Activated CD4-positive, alpha-beta memory T cell treated with anti-CD3 and anti-CD28 coated beads for 36 hours (primary cell): ENCODE measurements at regions not wholly inside any gene's neighbourhood (a gene's known extent, or its start where the extent isn't known, plus 50 kb on each side); places are given as distances from the start of the nearest gene placed in this dataset.

Source experiments
- CTCF ChIA-PET: fragments of 350-600 bp; sonication (Branson Sonifier 250); formaldehyde crosslinking; loops from one replicate; lab custom pipeline; 2021; ENCODE audit warnings: antibody characterized with exemption, inconsistent platforms; lab: Charles Lee
- POLR2A ChIA-PET: fragments of 350-600 bp; sonication (Branson Sonifier 250); formaldehyde crosslinking; loops from one replicate; lab custom pipeline; 2021; ENCODE audit warnings: antibody characterized with exemption; lab: Charles Lee
- DNase-seq: peaks from one replicate; pipeline ENCODE4 v3.0.0-alpha.2; 2020
- H3K27ac Mint-ChIP-seq: one replicate; pipeline ENCODE4 v1.8.0; 2021; ENCODE audit warnings: mixed read lengths
- H3K27me3 Mint-ChIP-seq: one replicate; pipeline ENCODE4 v1.8.0; 2021; ENCODE audit warnings: mixed read lengths
- H3K36me3 Mint-ChIP-seq: one replicate; pipeline ENCODE4 v1.8.0; 2021; ENCODE audit warnings: mixed read lengths
- H3K4me1 Mint-ChIP-seq: one replicate; pipeline ENCODE4 v1.8.0; 2021; ENCODE audit warnings: low read depth, mixed read lengths
- H3K4me3 Mint-ChIP-seq: one replicate; pipeline ENCODE4 v1.8.0; 2021; ENCODE audit warnings: mild to moderate bottlenecking, mixed read lengths
- H3K9me3 Mint-ChIP-seq: one replicate; pipeline ENCODE4 v1.8.0; 2021; ENCODE audit warnings: mixed read lengths
- intact Hi-C: fragments of 100-400 bp; cut with micrococcal nuclease; formaldehyde crosslinking; loops from one replicate; pipeline ENCODE4 v1.15.1; 2023

- H3K27me3 Mint-ChIP-seq, result peaks cover 34% of the 10 kb centered on the region
- H3K36me3 Mint-ChIP-seq, result no peaks in the 10 kb centered on the region
- intact Hi-C loops, result no loop called here
- H3K4me1 Mint-ChIP-seq, result no peaks in the 10 kb centered on the region
- H3K4me3 Mint-ChIP-seq, result no peak overlapping the region
- CTCF ChIA-PET, result no interaction called here
- POLR2A ChIA-PET, result no interaction called here
- H3K27ac Mint-ChIP-seq, result no peak overlapping the region
- H3K9me3 Mint-ChIP-seq, result no peaks in the 10 kb centered on the region
- peak; percentile 1 for DNase-seq
Measured at GRCh38 chr22:44576311-44577260, 78.6 kb upstream of the RTL6 start.

GRCh38 chr22:44575381-44576268 lies 77.6 kb upstream of the RTL6 start:
- CTCF ChIA-PET, result no interaction called here
- Mint-ChIP-seq H3K27me3 (peaks cover 36% of the 10 kb centered on the region), H3K4me3 (no peak overlapping the region), H3K36me3 (no peaks in the 10 kb centered on the region), H3K9me3 (no peaks in the 10 kb centered on the region), H3K27ac (no peak overlapping the region), H3K4me1 (no peaks in the 10 kb centered on the region)
- DNase-seq, result no peak
- POLR2A ChIA-PET, result no interaction called here
- intact Hi-C loops, result no loop called here

- no peaks in the 10 kb centered on the region for H3K36me3 Mint-ChIP-seq
- no peaks in the 10 kb centered on the region for H3K9me3 Mint-ChIP-seq
- DNase-seq, result no peak
- no peaks in the 10 kb centered on the region for H3K4me1 Mint-ChIP-seq
- ChIA-PET CTCF (interaction anchor here (1.6 kb wide), 1 partner anchor 10 kb away, joined by 7 read pairs; no protein-coding TSS in a partner anchor), POLR2A (no interaction called here)
- H3K27ac Mint-ChIP-seq, result no peak overlapping the region
- intact Hi-C loops, result no loop called here
- H3K27me3 Mint-ChIP-seq, result peaks cover 34% of the 10 kb centered on the region
- no peak overlapping the region for H3K4me3 Mint-ChIP-seq
Measured at GRCh38 chr22:44574640-44575380, 76.8 kb upstream of the RTL6 start.

- H3K4me1 Mint-ChIP-seq, result no peaks in the 10 kb centered on the region
- H3K36me3 Mint-ChIP-seq, result no peaks in the 10 kb centered on the region
- no peak overlapping the region for H3K27ac Mint-ChIP-seq
- intact Hi-C loops, result no loop called here
- H3K4me3 Mint-ChIP-seq, result no peak overlapping the region
- ChIA-PET POLR2A (no interaction called here), CTCF (interaction anchor here (1.6 kb wide), 1 partner anchor 9 kb away, joined by 7 read pairs; no protein-coding TSS in a partner anchor)
- peaks cover 34% of the 10 kb centered on the region for H3K27me3 Mint-ChIP-seq
- no peak for DNase-seq
- no peaks in the 10 kb centered on the region for H3K9me3 Mint-ChIP-seq
Measured at GRCh38 chr22:44574057-44574639, 76.1 kb upstream of the RTL6 start.

- intact Hi-C loops, result no loop called here
- no peaks in the 10 kb centered on the region for H3K36me3 Mint-ChIP-seq
- H3K4me3 Mint-ChIP-seq, result no peak overlapping the region
Measured at GRCh38 chr22:44573451-44573850, 75.4 kb upstream of the RTL6 start.

GRCh38 chr22:44572414-44573207 lies 74.6 kb upstream of the RTL6 start:
- H3K4me3 Mint-ChIP-seq, result no peak overlapping the region
- H3K4me1 Mint-ChIP-seq, result no peaks in the 10 kb centered on the region
- POLR2A ChIA-PET, result no interaction called here
- H3K9me3 Mint-ChIP-seq, result no peaks in the 10 kb centered on the region
- intact Hi-C loops, result no loop called here
- no peak for DNase-seq
- H3K27me3 Mint-ChIP-seq, result peaks cover 29% of the 10 kb centered on the region
- no peak overlapping the region for H3K27ac Mint-ChIP-seq
- CTCF ChIA-PET, result no interaction called here
- no peaks in the 10 kb centered on the region for H3K36me3 Mint-ChIP-seq

More at GRCh38 chr22:44573451-44573850, 75.4 kb upstream of the RTL6 start:
- no peaks in the 10 kb centered on the region for H3K4me1 Mint-ChIP-seq
- no peaks in the 10 kb centered on the region for H3K9me3 Mint-ChIP-seq
- H3K27ac Mint-ChIP-seq, result no peak overlapping the region
- H3K27me3 Mint-ChIP-seq, result peaks cover 30% of the 10 kb centered on the region
- POLR2A ChIA-PET, result no interaction called here
- CTCF ChIA-PET, result interaction anchor here (1.6 kb wide), 1 partner anchor 8 kb away, joined by 7 read pairs; no protein-coding TSS in a partner anchor
- DNase-seq, result no peak

- no peak overlapping the region for H3K4me3 Mint-ChIP-seq
Measured at GRCh38 chr22:44571566-44572413, 73.8 kb upstream of the RTL6 start.

GRCh38 chr22:44570476-44571445 lies 72.7 kb upstream of the RTL6 start:
- ChIA-PET CTCF (no interaction called here), POLR2A (no interaction called here)
- no peak overlapping the region for H3K27ac Mint-ChIP-seq
- no peaks in the 10 kb centered on the region for H3K36me3 Mint-ChIP-seq
- peaks cover 18% of the 10 kb centered on the region for H3K27me3 Mint-ChIP-seq
- DNase-seq, result no peak
- H3K4me1 Mint-ChIP-seq, result no peaks in the 10 kb centered on the region
- H3K9me3 Mint-ChIP-seq, result no peaks in the 10 kb centered on the region
- H3K4me3 Mint-ChIP-seq, result no peak overlapping the region
- intact Hi-C loops, result no loop called here

More at GRCh38 chr22:44571566-44572413, 73.8 kb upstream of the RTL6 start:
- Mint-ChIP-seq H3K27me3 (peaks cover 24% of the 10 kb centered on the region), H3K4me1 (no peaks in the 10 kb centered on the region), H3K9me3 (no peaks in the 10 kb centered on the region), H3K27ac (no peak overlapping the region), H3K36me3 (no peaks in the 10 kb centered on the region)
- intact Hi-C loops, result no loop called here
- ChIA-PET POLR2A (no interaction called here), CTCF (no interaction called here)
- DNase-seq, result no peak

- H3K4me3 Mint-ChIP-seq, result no peak overlapping the region
- H3K9me3 Mint-ChIP-seq, result peaks cover 2% of the 10 kb centered on the region
- no peaks in the 10 kb centered on the region for H3K4me1 Mint-ChIP-seq
- ChIA-PET CTCF (interaction anchor here (0.7 to 3.0 kb wide), 2 partner anchors 9 to 576 kb away, joined by 3 to 30 read pairs; no protein-coding TSS in a partner anchor), POLR2A (no interaction called here)
- no peak overlapping the region for H3K27ac Mint-ChIP-seq
- peaks cover 13% of the 10 kb centered on the region for H3K27me3 Mint-ChIP-seq
- no peak for DNase-seq
- intact Hi-C loops, result no loop called here
- H3K36me3 Mint-ChIP-seq, result no peaks in the 10 kb centered on the region
Measured at GRCh38 chr22:44569561-44569991, 71.5 kb upstream of the RTL6 start.
